NCI-H510A treated with DMSO at 0.1 percent for 48 hours (cell line): ENCODE measurements at regions not wholly inside any gene's neighbourhood (a gene's known extent, or its start where the extent isn't known, plus 50 kb on each side); places are given as distances from the start of the nearest gene placed in this dataset.

Experiments used
- DNase-seq: peaks from one replicate; lab custom pipeline; 2025; lab: John Stamatoyannopoulos, UW

GRCh38 chr15:91670108-91670507 is 183.4 kb upstream of the SLCO3A1 start:
- DNase-seq, result no peak

GRCh38 chr15:91678003-91678402 is 175.5 kb upstream of the SLCO3A1 start:
- DNase-seq, result no peak

- no peak for DNase-seq
Observed at GRCh38 chr15:91679447-91679846, 174.1 kb upstream of the SLCO3A1 start.

DNA sequence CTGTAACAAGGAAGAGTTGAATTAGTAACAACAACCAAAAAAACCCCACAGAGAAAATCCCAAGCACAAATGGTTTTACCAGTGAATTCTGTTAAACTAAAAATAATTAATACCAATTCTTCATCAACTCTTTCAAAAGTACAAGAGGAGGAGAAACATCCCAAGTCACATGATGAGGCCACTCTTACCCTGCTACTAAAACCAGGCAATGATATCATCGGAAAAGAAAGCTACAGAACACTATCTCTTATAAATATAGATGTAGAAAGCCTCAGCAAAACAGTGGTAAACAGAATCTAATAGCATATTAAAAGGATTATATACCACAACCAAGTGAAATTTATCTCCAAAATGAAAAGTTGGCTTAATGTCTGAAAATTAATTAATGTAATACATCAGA is 168.1 kb upstream of the SLCO3A1 start:
- DNase-seq, result no peak

DNA sequence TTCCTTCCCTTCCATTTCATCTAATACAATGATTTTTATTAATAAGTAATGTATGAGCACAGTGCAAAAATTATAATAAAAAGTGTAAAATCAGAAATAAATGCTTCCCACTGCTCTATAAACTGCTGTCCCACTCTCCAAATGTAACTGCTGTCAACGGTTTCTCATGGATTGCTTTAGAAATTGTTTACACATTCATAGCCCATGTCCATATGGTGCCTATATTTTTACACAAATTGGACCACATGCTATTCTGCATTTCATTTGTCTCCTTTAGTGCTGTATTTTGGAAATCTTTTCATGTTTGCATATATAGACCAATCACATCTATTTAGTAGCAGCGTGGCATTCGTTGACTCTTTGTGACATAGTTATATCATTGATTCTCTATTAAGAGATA is 164.7 kb upstream of the SLCO3A1 start:
- DNase-seq, result no peak

DNA sequence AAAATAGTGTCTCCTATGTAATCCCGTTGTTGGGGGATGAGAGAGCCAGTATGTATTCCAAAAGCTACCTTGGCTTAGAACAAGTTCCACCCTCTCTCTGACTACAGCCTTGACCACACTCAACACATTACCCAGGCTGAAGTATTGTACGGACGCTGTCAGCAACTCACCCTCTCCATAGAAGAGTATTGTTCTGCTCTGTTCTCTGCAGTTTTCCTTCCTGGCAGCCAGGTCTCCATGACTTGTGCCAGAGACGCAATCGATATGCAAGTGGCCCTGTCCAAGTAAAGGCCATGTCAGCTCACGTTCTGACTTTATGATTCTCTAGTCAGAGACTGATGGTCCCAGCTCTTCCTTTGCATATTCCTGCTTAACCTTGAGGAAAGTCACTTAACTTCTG is 164.1 kb upstream of the SLCO3A1 start:
- no peak for DNase-seq

DNA sequence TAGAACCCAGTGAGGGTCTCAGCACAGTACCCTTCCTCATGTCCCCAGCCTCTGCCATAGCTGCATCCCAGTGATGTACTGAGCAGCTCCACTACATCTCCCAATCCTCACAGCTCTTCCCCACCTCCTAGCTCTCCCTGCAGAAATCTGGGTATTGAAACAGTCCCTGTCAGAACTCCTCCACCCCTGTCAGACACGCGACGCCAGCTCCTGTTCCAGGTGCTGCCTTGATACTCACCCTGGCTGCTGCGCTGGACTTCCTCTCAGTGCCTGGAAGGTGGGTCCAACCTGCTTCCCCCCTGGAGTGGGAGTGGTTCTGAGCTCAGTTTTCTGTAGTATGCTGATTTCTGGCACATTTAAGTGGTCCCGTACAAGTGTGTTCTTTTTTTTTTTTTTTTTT is 160.9 kb upstream of the SLCO3A1 start:
- DNase-seq, result no peak

- DNase-seq, result no peak
Observed at GRCh38 chr15:91694131-91694830, 159.2 kb upstream of the SLCO3A1 start.

DNA sequence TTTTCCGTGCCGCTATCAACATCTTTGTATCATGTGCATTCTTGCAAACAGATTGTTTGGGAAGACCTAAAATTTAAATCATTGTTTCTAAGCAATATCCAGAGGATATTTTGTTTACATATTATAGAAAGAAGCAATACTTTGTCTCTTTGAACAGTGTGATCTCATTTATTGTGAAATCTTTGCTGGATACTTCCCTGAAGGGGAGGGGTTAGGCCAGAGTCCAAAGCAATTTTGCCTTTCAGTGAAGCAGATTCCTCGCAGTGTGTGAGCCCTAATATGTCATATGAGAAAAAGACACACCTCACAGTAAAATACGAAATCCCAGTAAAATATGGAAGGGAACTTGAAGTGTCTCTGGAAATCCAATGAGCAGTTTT is 158.7 kb upstream of the SLCO3A1 start:
- DNase-seq, result no peak

DNA sequence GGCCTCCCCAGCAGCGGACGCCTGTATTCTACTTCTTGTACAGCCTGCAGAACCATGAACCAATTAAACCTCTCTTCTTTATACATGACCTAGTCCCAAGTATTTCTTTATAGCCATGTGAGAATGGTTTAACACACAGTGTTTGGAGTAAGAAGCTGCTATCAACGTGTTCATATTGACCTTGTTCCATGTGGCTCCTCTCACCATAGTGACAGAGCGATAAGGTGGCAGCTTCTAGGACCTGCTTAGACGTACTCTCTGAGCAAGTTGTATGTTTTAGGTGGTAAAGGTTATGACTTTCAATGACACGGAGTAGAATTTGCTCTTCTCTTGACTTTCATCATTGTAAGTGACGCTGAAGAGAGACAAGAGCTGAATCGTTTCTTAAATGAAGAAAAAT is 157.7 kb upstream of the SLCO3A1 start:
- DNase-seq, result no peak

DNA sequence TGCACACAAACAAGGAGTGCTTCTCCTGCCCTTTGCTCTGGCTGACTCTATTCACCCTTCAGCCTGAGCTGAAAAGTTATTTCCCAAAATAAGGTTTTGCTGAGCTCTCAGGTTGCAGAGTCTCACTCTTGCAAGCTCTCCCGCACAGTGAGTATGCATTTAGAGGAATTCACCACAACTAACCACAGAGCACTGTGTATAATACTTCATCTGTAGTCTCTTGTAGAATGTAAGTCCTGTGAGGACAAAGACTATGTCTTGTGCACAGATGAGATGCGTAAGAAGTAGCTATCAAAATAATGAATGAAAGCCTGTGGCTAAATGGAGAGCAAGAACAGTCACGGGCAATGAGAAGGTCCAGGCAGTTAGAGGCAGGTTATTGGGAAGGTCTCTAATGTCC is 156.5 kb upstream of the SLCO3A1 start:
- no peak for DNase-seq

- no peak for DNase-seq
Observed at GRCh38 chr15:91698241-91698640, 155.3 kb upstream of the SLCO3A1 start.

GRCh38 chr15:91699741-91700140 is 153.8 kb upstream of the SLCO3A1 start:
- DNase-seq, result no peak

DNA sequence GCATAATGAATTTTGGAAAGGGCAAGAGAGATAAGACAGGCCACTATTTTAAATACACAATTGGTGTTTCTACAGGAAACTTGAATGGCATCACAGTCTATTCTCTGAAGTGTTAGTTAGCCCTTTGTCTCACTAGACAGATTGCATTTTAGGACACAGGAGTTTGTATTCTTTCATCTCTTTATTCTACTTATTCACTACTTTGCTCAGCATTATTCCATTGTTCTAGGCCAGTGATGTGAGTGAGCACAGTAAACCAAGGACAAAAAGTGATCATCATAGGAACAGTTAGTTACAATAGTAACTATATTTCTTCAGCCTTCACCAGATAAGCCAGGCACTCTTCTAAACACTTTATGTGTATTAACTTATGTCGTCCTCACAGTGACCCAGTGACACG is 150.2 kb upstream of the SLCO3A1 start:
- no peak for DNase-seq

GRCh38 chr15:91704343-91704742 is 149.2 kb upstream of the SLCO3A1 start:
- DNase-seq, result no peak

DNA sequence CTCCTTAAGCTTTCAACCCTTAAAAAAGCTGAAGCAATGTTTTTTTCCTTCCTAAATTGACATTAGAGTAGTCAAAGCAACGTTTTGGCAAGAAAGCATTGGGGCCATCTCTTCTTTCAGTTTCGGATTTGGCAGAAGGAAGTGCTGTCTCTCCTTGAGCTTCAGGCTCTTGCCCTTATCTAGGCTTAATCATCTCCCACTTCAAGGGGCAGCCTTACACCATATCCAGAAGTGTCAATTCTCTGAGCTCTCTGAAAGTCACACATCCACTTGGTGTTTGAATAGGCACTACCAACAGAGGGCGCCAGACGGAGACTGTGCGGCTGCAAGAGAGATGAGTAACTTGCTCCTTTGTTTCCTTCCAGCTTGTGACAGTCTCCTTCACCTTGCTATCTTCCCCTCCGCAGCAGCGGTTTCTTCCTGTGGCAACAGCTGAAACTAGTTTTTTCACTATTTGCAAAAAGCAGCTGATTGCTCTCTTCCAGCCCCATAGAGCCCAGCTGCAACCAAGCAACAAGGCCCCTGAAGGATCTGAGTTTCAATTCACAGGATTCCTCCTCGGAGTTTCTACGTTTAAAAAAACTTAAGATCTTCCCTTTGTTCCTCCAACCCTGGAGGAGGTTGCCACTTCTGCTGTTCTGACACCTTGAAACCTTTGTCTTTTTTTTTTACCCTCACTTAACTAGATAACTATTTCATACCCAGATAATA is 147.0 kb upstream of the SLCO3A1 start:
- peak; percentile 64 for DNase-seq

- DNase-seq, result no peak
Observed at GRCh38 chr15:91710080-91710698, 143.3 kb upstream of the SLCO3A1 start.

GRCh38 chr15:91711384-91712033 is 142.0 kb upstream of the SLCO3A1 start:
- no peak for DNase-seq

- DNase-seq, result no peak
Observed at GRCh38 chr15:91712286-91712685, 141.2 kb upstream of the SLCO3A1 start.

DNA sequence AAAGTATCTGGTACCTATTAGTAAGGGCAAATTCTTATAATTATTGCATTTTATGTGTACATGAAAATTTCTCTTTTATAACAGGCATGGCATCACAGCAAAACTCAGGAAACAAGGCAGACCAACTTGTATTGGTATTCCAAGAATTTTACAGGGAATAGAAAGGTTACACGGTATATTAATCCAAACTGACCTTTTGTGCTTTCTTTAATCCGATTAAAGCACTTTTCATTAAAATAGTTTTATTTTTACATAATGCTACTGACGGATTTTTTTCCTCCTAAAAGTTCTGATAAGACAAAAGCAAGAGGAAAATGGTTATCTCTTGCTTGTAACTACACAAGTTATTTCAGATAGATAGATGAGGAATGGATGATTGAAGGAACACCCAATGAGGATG is 137.0 kb upstream of the SLCO3A1 start:
- DNase-seq, result no peak

- DNase-seq, result no peak
Observed at GRCh38 chr15:91717811-91718210, 135.7 kb upstream of the SLCO3A1 start.

GRCh38 chr15:91723959-91724358 is 129.5 kb upstream of the SLCO3A1 start:
- no peak for DNase-seq

GRCh38 chr15:91733661-91734060 is 119.8 kb upstream of the SLCO3A1 start:
- no peak for DNase-seq
